Activated B cell treated with CpG ODN at 0.5 μM for 24 hours (primary cell): ENCODE measurements at regions not wholly inside any gene's neighbourhood (a gene's known extent, or its start where the extent isn't known, plus 50 kb on each side); places are given as distances from the start of the nearest gene placed in this dataset.

Experiments
- ATAC-seq: fragments of 200-7000 bp; cut with Tn5 transposase; one replicate; pipeline ENCODE4 v1.10.0; 2021; ENCODE audit warnings: low read depth, mild to moderate bottlenecking, moderate library complexity
- CTCF ChIA-PET: fragments of 350-600 bp; sonication (Branson Sonifier 250); formaldehyde crosslinking; loops from one replicate; lab custom pipeline; 2021; ENCODE audit warnings: antibody characterized with exemption; lab: Charles Lee
- POLR2A ChIA-PET: fragments of 350-600 bp; sonication (Branson Sonifier 250); formaldehyde crosslinking; loops from one replicate; lab custom pipeline; 2021; ENCODE audit warnings: antibody characterized with exemption; lab: Charles Lee
- DNase-seq: peaks from one replicate; pipeline ENCODE4 v3.0.0; 2022
- H3K27ac Mint-ChIP-seq: one replicate; pipeline ENCODE4 v1.8.0; 2020; ENCODE audit warnings: mixed read lengths
- H3K27me3 Mint-ChIP-seq: one replicate; pipeline ENCODE4 v1.8.0; 2021; ENCODE audit warnings: mixed read lengths
- H3K36me3 Mint-ChIP-seq: one replicate; pipeline ENCODE4 v1.8.0; 2021; ENCODE audit warnings: low read depth, mixed read lengths
- H3K4me1 Mint-ChIP-seq: one replicate; pipeline ENCODE4 v1.8.0; 2021; ENCODE audit warnings: mixed read lengths
- H3K4me3 Mint-ChIP-seq: one replicate; pipeline ENCODE4 v1.8.0; 2020; ENCODE audit warnings: mild to moderate bottlenecking, mixed read lengths
- H3K9me3 Mint-ChIP-seq: one replicate; pipeline ENCODE4 v1.8.0; 2020; ENCODE audit warnings: mixed read lengths
- CTCF ChIP-seq: fragments of 200-600 bp; IDR thresholded peaks from one replicate; pipeline ENCODE4 v1.8.0; 2022; ENCODE audit warnings: antibody characterized with exemption, mild to moderate bottlenecking
- intact Hi-C: fragments of 100-400 bp; cut with micrococcal nuclease; formaldehyde crosslinking; loops from one replicate; pipeline ENCODE4 v1.15.1; 2024

GRCh38 chr5:158177146-158177545 is 318.2 kb upstream of the CLINT1 start:
- ATAC-seq (no peak), DNase-seq (no peak)
- intact Hi-C loops = loop anchor here (5.0 to 10.0 kb wide), 4 partner anchors 360 to 698 kb away; no protein-coding TSS in a partner anchor
- Mint-ChIP-seq H3K36me3 (no peaks in the 10 kb centered on the region), H3K9me3 (no peaks in the 10 kb centered on the region), H3K4me1 (peaks cover 13% of the 10 kb centered on the region), H3K27ac (no peak overlapping the region), H3K4me3 (no peak overlapping the region), H3K27me3 (no peaks in the 10 kb centered on the region)
- TF ChIP-seq CTCF = no peak
- POLR2A ChIA-PET = interaction anchor here (1.8 to 3.1 kb wide), 2 partner anchors 518 to 929 kb away, joined by 7 to 20 read pairs; no protein-coding TSS in a partner anchor
- CTCF ChIA-PET = interaction anchor here (1.7 to 3.5 kb wide), 3 partner anchors 48 to 930 kb away, joined by 3 to 112 read pairs (median 55); no protein-coding TSS in a partner anchor

- peaks cover 25% of the 10 kb centered on the region for H3K4me1 Mint-ChIP-seq
- no peak for TF ChIP-seq CTCF
- H3K27me3 Mint-ChIP-seq = no peaks in the 10 kb centered on the region
- intact Hi-C loops = loop anchor here (1.0 to 10.0 kb wide), 9 partner anchors 53 to 957 kb away; no protein-coding TSS in a partner anchor
- ChIA-PET CTCF (interaction anchor here (1.5 to 3.5 kb wide), 10 partner anchors 33 to 956 kb away, joined by 3 to 112 read pairs (median 6); no protein-coding TSS in a partner anchor), POLR2A (interaction anchor here (1.8 to 3.1 kb wide), 2 partner anchors 520 to 930 kb away, joined by 7 to 20 read pairs; no protein-coding TSS in a partner anchor)
- no peak overlapping the region for H3K4me3 Mint-ChIP-seq
- no peaks in the 10 kb centered on the region for H3K9me3 Mint-ChIP-seq
- DNase-seq = no peak
- ATAC-seq = no peak
- no peaks in the 10 kb centered on the region for H3K36me3 Mint-ChIP-seq
- no peak overlapping the region for H3K27ac Mint-ChIP-seq
These were observed 317.1 kb upstream of the CLINT1 start for GRCh38 chr5:158175934-158176481.

GRCh38 chr5:158174918-158175851 is 316.2 kb upstream of the CLINT1 start:
- intact Hi-C loops = loop anchor here (1.0 to 10.0 kb wide), 9 partner anchors 54 to 958 kb away; no protein-coding TSS in a partner anchor
- Mint-ChIP-seq H3K36me3 (no peaks in the 10 kb centered on the region), H3K9me3 (no peaks in the 10 kb centered on the region), H3K27me3 (no peaks in the 10 kb centered on the region), H3K4me3 (no peak overlapping the region), H3K4me1 (peaks cover 33% of the 10 kb centered on the region), H3K27ac (no peak overlapping the region)
- CTCF ChIA-PET = interaction anchor here (0.6 to 3.5 kb wide), 37 partner anchors 12 to 957 kb away, joined by 3 to 112 read pairs (median 4); no protein-coding TSS in a partner anchor
- TF ChIP-seq CTCF = peak; percentile 76
- DNase-seq (peak; percentile 48), ATAC-seq (peak; percentile 82)
- POLR2A ChIA-PET = interaction anchor here (0.6 to 3.1 kb wide), 11 partner anchors 19 to 957 kb away, joined by 3 to 20 read pairs (median 4); no protein-coding TSS in a partner anchor

GRCh38 chr5:158174026-158174425 is 315.1 kb upstream of the CLINT1 start:
- DNase-seq (no peak), ATAC-seq (no peak)
- Mint-ChIP-seq H3K9me3 (no peaks in the 10 kb centered on the region), H3K27ac (no peak overlapping the region), H3K36me3 (no peaks in the 10 kb centered on the region), H3K27me3 (no peaks in the 10 kb centered on the region), H3K4me1 (peaks cover 35% of the 10 kb centered on the region), H3K4me3 (no peak overlapping the region)
- intact Hi-C loops = loop anchor here (2.0 to 10.0 kb wide), 3 partner anchors 55 to 701 kb away; no protein-coding TSS in a partner anchor
- CTCF ChIA-PET = interaction anchor here (0.8 to 3.5 kb wide), 16 partner anchors 22 to 958 kb away, joined by 3 to 112 read pairs (median 4); no protein-coding TSS in a partner anchor
- POLR2A ChIA-PET = interaction anchor here (0.5 to 3.1 kb wide), 4 partner anchors 11 to 958 kb away, joined by 3 to 20 read pairs (median 8); no protein-coding TSS in a partner anchor
- no peak for TF ChIP-seq CTCF
